ENCODE measurements at regions not wholly inside any gene's neighbourhood (a gene's known extent, or its start where the extent isn't known, plus 50 kb on each side); places are given as distances from the start of the nearest gene placed in this dataset.
"Not testable (repeated sequence)": the region's sequence is repeated elsewhere in the genome, so short reads cannot be mapped to it uniquely, and the experiment has no call there.

DNA sequence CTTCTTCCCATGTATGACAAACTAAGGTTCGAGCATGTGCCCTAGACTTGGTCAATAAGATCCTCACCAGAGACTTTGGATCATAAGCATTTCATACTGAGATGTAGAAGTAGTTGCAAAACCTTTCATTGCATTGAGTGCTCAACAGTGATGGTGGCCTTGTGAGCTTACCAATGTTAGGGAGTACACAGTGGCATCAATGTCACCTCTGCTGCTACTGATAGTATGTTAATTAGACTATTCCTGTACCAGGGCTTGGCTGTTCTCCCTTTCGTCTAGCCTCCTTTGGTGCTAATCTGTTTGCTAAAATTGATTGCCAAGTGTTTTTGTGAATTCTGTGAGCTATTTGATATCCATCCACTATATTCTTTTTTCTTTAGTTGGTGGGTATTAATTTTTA is 264.5 kb upstream of the SEMA3C start:
- H3K36me3 ChIP-seq: no peaks in the 10 kb centered on the region
- no peak overlapping the region for H3K4me3 ChIP-seq
- intact Hi-C loops (cut with DNase I): no loop called here
- TF ChIP-seq POLR2AphosphoS5 (IDR thresholded peaks at IDR 0.05) (no peak), POLR2A (IDR thresholded peaks at IDR 0.05; ENCODE audit: low read depth) (no peak), EP300 (IDR thresholded peaks at IDR 0.05) (no peak)
- TF ChIP-seq, protein P1, sequence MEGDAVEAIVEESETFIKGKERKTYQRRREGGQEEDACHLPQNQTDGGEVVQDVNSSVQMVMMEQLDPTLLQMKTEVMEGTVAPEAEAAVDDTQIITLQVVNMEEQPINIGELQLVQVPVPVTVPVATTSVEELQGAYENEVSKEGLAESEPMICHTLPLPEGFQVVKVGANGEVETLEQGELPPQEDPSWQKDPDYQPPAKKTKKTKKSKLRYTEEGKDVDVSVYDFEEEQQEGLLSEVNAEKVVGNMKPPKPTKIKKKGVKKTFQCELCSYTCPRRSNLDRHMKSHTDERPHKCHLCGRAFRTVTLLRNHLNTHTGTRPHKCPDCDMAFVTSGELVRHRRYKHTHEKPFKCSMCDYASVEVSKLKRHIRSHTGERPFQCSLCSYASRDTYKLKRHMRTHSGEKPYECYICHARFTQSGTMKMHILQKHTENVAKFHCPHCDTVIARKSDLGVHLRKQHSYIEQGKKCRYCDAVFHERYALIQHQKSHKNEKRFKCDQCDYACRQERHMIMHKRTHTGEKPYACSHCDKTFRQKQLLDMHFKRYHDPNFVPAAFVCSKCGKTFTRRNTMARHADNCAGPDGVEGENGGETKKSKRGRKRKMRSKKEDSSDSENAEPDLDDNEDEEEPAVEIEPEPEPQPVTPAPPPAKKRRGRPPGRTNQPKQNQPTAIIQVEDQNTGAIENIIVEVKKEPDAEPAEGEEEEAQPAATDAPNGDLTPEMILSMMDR (IDR thresholded peaks at IDR 0.05): no peak
- H3K27me3 ChIP-seq: no peaks in the 10 kb centered on the region
- H3K4me1 ChIP-seq: peaks cover 0 to 2% (median 0%) of the 10 kb centered on the region in 4 donors
- 92% methylated on average over 2 of the region's 2 CpGs for WGBS
- no peak overlapping the region for H3K27ac ChIP-seq (replicated peaks in 1 of 4)
- H3K9me3 ChIP-seq: no peaks in the 10 kb centered on the region
- no peak for DNase-seq (ENCODE audit: extremely low spot score)

DNA sequence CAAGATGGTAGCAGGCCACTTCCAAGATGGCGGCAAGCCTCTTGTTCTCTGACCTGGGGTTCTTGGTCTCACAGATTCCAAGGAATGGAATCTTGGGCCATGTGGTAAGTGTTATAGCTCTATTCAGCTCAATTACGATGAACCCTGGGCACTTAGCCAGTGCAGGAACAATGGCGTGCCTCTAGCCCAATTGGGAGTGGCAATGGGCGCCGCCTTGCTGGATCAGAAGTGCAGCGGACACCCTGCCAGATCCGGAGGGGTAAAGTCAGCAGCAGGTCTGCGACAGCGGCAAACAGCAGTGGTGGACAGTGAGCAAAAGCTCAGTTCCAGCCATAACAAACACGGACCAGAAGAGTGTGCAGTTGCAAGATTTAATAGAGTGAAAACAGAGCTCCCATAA is 263.2 kb upstream of the SEMA3C start:
- H3K9me3 ChIP-seq; H3K36me3 ChIP-seq; H3K27ac ChIP-seq (replicated peaks in 1 of 4); H3K27me3 ChIP-seq; H3K4me3 ChIP-seq; DNase-seq (ENCODE audit: extremely low spot score); intact Hi-C loops (cut with DNase I); H3K4me1 ChIP-seq: not testable (repeated sequence)
- 83% methylated on average over 9 of the region's 10 CpGs for WGBS

DNA sequence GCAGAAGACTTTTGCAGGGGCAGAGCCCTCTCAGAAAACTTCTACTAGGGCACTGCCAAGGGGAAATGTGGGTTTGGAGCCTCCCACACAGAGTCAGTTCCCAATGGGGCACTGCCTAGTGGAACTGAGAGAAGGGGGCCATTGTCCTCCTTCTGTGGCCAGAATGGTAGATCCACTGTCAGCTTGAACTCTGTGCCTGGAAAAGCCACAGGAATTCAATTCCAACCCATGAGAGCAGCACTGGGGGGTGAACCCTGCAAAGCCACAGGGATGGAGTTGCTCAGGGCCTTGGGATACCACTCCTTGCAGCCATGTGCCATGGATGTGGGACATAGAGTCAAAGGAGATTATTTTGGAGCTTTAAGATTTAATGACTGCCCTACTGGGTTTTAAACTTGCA is 262.2 kb upstream of the SEMA3C start:
- H3K36me3 ChIP-seq: no peaks in the 10 kb centered on the region
- H3K4me1 ChIP-seq: no peaks in the 10 kb centered on the region
- H3K4me3 ChIP-seq: no peak overlapping the region
- H3K27ac ChIP-seq (replicated peaks in 1 of 4): no peak overlapping the region
- H3K27me3 ChIP-seq: no peaks in the 10 kb centered on the region
- intact Hi-C loops (cut with DNase I): no loop called here
- TF ChIP-seq EP300 (IDR thresholded peaks at IDR 0.05) (no peak), POLR2AphosphoS5 (IDR thresholded peaks at IDR 0.05) (no peak), POLR2A (IDR thresholded peaks at IDR 0.05; ENCODE audit: low read depth) (no peak)
- TF ChIP-seq, protein P1 (IDR thresholded peaks at IDR 0.05): no peak
- no peak for DNase-seq (ENCODE audit: extremely low spot score)
- H3K9me3 ChIP-seq: no peaks in the 10 kb centered on the region

DNA sequence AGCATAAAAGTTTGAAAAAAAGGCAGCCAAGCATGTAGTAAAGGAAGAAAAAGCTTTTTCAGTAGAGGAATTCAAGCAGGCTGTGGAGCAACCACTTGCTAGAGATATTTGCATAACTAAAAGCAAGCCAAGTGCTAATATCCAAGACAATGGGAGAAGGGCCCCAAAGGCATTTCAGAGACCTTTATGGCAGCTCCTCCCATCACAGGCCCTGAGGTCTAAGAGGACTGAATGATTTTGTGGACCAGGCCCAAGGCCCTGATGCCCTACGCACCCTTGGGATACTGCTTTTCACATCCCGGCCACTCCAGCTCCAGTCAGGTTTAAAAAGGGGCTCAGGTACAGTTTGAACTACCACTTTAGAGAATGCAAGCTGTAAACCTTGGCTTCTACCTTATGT is 261.7 kb upstream of the SEMA3C start:
- Histone ChIP-seq H3K27me3 (no peaks in the 10 kb centered on the region), H3K27ac (replicated peaks in 1 of 4) (no peak overlapping the region), H3K4me3 (no peak overlapping the region), H3K36me3 (no peaks in the 10 kb centered on the region), H3K9me3 (no peaks in the 10 kb centered on the region), H3K4me1 (no peaks in the 10 kb centered on the region)
- TF ChIP-seq, protein P1 (IDR thresholded peaks at IDR 0.05): no peak
- TF ChIP-seq EP300 (IDR thresholded peaks at IDR 0.05): no peak
- no peak for TF ChIP-seq POLR2AphosphoS5 (IDR thresholded peaks at IDR 0.05)
- TF ChIP-seq POLR2A (IDR thresholded peaks at IDR 0.05; ENCODE audit: low read depth): no peak
- intact Hi-C loops (cut with DNase I): no loop called here
- 76% methylated on average over 2 of the region's 2 CpGs for WGBS
- no peak for DNase-seq (ENCODE audit: extremely low spot score)

DNA sequence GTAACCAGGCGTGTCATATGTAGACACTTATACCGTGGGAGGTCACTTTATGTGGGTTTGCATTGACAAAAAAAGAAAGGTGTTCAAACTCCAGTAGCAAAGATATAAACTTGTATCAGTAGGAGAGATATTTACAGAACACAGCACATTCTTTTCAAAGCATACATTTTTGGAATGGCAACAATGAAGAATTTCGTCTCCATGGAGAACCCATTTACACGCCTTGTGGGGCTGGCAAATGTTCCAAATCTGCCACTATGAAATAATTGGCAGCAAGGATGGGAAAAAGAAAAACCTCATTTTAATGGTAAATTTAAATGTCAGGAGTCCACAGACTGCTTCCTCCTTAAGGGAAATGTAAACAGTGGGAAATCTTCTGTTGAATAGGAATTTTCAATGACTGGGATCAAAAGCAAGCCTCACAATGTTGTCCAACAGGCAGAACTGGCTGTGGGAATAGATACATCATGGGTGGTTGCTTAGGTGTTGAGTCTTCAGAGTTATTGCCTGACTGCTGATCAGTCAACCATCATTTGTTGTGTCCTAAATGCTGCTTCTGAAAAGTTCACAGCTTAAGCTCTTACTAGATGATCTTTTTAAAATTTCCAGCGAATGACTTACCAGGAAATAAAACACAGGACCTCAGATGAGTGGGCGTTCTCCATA is 256.6 kb upstream of the SEMA3C start:
- intact Hi-C loops (cut with DNase I): no loop called here
- Histone ChIP-seq H3K27me3 (no peaks in the 10 kb centered on the region), H3K9me3 (no peaks in the 10 kb centered on the region), H3K4me3 (no peak overlapping the region), H3K27ac (replicated peaks in 1 of 4) (no peak overlapping the region), H3K4me1 (peaks cover 0 to 19% (median 6%) of the 10 kb centered on the region in 4 donors), H3K36me3 (no peaks in the 10 kb centered on the region)
- 74% methylated on average over 6 of the region's 6 CpGs for WGBS
- DNase-seq (ENCODE audit: extremely low spot score): no peak
- TF ChIP-seq POLR2AphosphoS5 (IDR thresholded peaks at IDR 0.05) (no peak), POLR2A (IDR thresholded peaks at IDR 0.05; ENCODE audit: low read depth) (no peak), EP300 (IDR thresholded peaks at IDR 0.05) (no peak)
- TF ChIP-seq, protein P1 (IDR thresholded peaks at IDR 0.05): no peak

Measured in esophagus muscularis mucosa (tissue), 4 donors.